ENCODE measurements at regions not wholly inside any gene's neighbourhood (a gene's known extent, or its start where the extent isn't known, plus 50 kb on each side); places are given as distances from the start of the nearest gene placed in this dataset.

- H3K9me3 ChIP-seq, result no peaks in the 10 kb centered on the region
- no peak overlapping the region for H3K4me3 ChIP-seq
- H3K27ac ChIP-seq, result no peak overlapping the region
- no peaks in the 10 kb centered on the region for H3K4me1 ChIP-seq (ENCODE audit: insufficient read depth)
- no peaks in the 10 kb centered on the region for H3K27me3 ChIP-seq
- intact Hi-C loops (cut with DNase I), result no loop called here
- WGBS, 3 donors, result 77 to 83% (median 78%) methylated on average over 7 of the region's 7 CpGs
- DNase-seq, result no peak
- H3K36me3 ChIP-seq, result no peaks in the 10 kb centered on the region
- TF ChIP-seq EP300 (IDR thresholded peaks at IDR 0.05), result no peak
- TF ChIP-seq CTCF (IDR thresholded peaks at IDR 0.05), result no peak
- TF ChIP-seq POLR2A (IDR thresholded peaks at IDR 0.05), result no peak
Measured at GRCh38 chr11:109747839-109748238, 325.8 kb downstream of the C11orf87 start.

- Histone ChIP-seq H3K36me3 (no peaks in the 10 kb centered on the region), H3K9me3 (no peaks in the 10 kb centered on the region), H3K4me3 (no peak overlapping the region), H3K27ac (no peak overlapping the region), H3K27me3 (no peaks in the 10 kb centered on the region), H3K4me1 (ENCODE audit: insufficient read depth) (no peaks in the 10 kb centered on the region)
- TF ChIP-seq CTCF (IDR thresholded peaks at IDR 0.05) (no peak), EP300 (IDR thresholded peaks at IDR 0.05) (no peak), POLR2A (IDR thresholded peaks at IDR 0.05) (no peak)
- WGBS, 3 donors, result 37 to 54% (median 47%) methylated on average over 1 of the region's 1 CpG
- DNase-seq, result no peak
- intact Hi-C loops (cut with DNase I), result no loop called here
Measured at GRCh38 chr11:109749476-109749875, 327.5 kb downstream of the C11orf87 start.

- 79 to 87% (median 83%) methylated on average over 2 of the region's 2 CpGs for WGBS, 3 donors
- TF ChIP-seq EP300 (IDR thresholded peaks at IDR 0.05) (no peak), CTCF (IDR thresholded peaks at IDR 0.05) (no peak), POLR2A (IDR thresholded peaks at IDR 0.05) (no peak)
Measured at GRCh38 chr11:109750964-109751363, 329.0 kb downstream of the C11orf87 start.

GRCh38 chr11:109752212-109752825 is 330.3 kb downstream of the C11orf87 start:
- Histone ChIP-seq H3K4me3 (no peak overlapping the region), H3K4me1 (ENCODE audit: insufficient read depth) (no peaks in the 10 kb centered on the region), H3K9me3 (no peaks in the 10 kb centered on the region), H3K27me3 (no peaks in the 10 kb centered on the region), H3K36me3 (no peaks in the 10 kb centered on the region), H3K27ac (no peak overlapping the region)
- intact Hi-C loops (cut with DNase I), result no loop called here
- TF ChIP-seq CTCF (IDR thresholded peaks at IDR 0.05) (no peak), POLR2A (IDR thresholded peaks at IDR 0.05) (no peak), EP300 (IDR thresholded peaks at IDR 0.05) (no peak)
- WGBS, 3 donors, result 69 to 79% (median 74%) methylated on average over 5 of the region's 5 CpGs
- DNase-seq, result no peak

More at GRCh38 chr11:109750964-109751363, 329.0 kb downstream of the C11orf87 start:
- no peak for DNase-seq
- Histone ChIP-seq H3K27me3 (no peaks in the 10 kb centered on the region), H3K27ac (no peak overlapping the region), H3K9me3 (no peaks in the 10 kb centered on the region), H3K4me3 (no peak overlapping the region), H3K36me3 (no peaks in the 10 kb centered on the region), H3K4me1 (ENCODE audit: insufficient read depth) (no peaks in the 10 kb centered on the region)
- intact Hi-C loops (cut with DNase I), result no loop called here

Measured in ovary (tissue), 7 donors.